ENCODE measurements at regions not wholly inside any gene's neighbourhood (a gene's known extent, or its start where the extent isn't known, plus 50 kb on each side); places are given as distances from the start of the nearest gene placed in this dataset.

DNA sequence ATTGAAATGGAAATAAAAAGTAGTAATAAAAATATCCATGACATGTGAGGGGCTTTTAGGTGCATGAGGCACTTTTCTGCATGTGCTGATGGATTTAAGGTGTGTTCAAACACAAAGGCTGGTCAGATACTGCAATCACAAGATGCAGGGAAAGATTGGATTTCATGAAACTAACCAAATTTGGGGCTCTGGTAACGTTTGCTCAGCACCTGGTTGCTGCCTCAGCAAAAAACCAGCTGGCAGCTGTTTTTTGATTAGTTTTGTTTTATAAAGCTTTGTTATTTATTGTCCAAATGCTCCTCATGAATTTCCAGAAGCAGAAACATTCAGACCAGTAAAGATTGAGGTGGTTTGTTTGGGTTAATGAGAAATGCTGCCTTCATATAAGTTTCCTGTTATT lies 195.7 kb upstream of the NRG3 start:
- H3K79me2 ChIP-seq (ENCODE audit: insufficient read depth, low read length): no peaks in the 10 kb centered on the region
- no peak for TF ChIP-seq EZH2 (IDR thresholded peaks at IDR 0.05; ENCODE audit: borderline replicate concordance, low read length)
- TF ChIP-seq, protein P1, sequence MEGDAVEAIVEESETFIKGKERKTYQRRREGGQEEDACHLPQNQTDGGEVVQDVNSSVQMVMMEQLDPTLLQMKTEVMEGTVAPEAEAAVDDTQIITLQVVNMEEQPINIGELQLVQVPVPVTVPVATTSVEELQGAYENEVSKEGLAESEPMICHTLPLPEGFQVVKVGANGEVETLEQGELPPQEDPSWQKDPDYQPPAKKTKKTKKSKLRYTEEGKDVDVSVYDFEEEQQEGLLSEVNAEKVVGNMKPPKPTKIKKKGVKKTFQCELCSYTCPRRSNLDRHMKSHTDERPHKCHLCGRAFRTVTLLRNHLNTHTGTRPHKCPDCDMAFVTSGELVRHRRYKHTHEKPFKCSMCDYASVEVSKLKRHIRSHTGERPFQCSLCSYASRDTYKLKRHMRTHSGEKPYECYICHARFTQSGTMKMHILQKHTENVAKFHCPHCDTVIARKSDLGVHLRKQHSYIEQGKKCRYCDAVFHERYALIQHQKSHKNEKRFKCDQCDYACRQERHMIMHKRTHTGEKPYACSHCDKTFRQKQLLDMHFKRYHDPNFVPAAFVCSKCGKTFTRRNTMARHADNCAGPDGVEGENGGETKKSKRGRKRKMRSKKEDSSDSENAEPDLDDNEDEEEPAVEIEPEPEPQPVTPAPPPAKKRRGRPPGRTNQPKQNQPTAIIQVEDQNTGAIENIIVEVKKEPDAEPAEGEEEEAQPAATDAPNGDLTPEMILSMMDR (IDR thresholded peaks at IDR 0.05; ENCODE audit: low read length): no peak
- no peak overlapping the region for H3K9ac ChIP-seq (ENCODE audit: low read length)
- no peak overlapping the region for H3K4me3 ChIP-seq (ENCODE audit: low read depth, low read length, poor library complexity, severe bottlenecking)
- no peaks in the 10 kb centered on the region for H3K4me1 ChIP-seq (ENCODE audit: insufficient read depth, low read length, severe bottlenecking)
- H4K20me1 ChIP-seq (ENCODE audit: insufficient read depth, low read length): no peaks in the 10 kb centered on the region
- no peaks in the 10 kb centered on the region for H3K36me3 ChIP-seq (ENCODE audit: insufficient read depth, low read length)
- no peaks in the 10 kb centered on the region for H3K9me3 ChIP-seq (ENCODE audit: low read length)
- H3K4me2 ChIP-seq (ENCODE audit: low read length): no peak overlapping the region
- H2AFZ ChIP-seq (ENCODE audit: low read length): no peak overlapping the region
- H3K9me2 ChIP-seq (ENCODE audit: low read depth, low read length): no peaks in the 10 kb centered on the region
- H3K27ac ChIP-seq (ENCODE audit: low read depth, low read length, poor library complexity, severe bottlenecking): no peak overlapping the region
- H3F3A ChIP-seq (ENCODE audit: insufficient read depth, low read length): no peaks in the 10 kb centered on the region
- H3K27me3 ChIP-seq (ENCODE audit: insufficient read depth, low read length): no peaks in the 10 kb centered on the region

DNA sequence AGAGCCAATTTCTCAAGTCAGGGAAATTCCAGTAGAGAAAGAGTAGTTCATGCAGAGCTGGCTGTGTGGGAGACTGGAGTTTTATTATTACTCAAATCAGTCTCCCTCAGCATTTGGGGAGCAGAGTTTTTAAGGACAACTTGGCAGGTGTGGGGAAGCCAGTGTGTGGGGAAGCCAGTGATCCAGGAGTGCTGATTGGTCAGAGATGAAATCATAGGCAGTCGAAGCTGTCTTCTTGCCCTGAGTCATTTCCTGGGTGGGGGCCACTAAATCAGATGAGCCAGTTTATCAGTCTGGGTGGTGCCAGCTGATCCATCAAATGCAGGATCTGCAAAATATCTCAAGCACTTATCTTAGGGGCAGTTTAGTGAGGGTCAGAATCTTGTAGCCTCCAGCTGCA lies 194.6 kb upstream of the NRG3 start:
- H3K27me3 ChIP-seq (ENCODE audit: insufficient read depth, low read length): no peaks in the 10 kb centered on the region
- no peaks in the 10 kb centered on the region for H3K79me2 ChIP-seq (ENCODE audit: insufficient read depth, low read length)
- H3K4me1 ChIP-seq (ENCODE audit: insufficient read depth, low read length, severe bottlenecking): no peaks in the 10 kb centered on the region
- H3F3A ChIP-seq (ENCODE audit: insufficient read depth, low read length): no peaks in the 10 kb centered on the region
- H3K9me2 ChIP-seq (ENCODE audit: low read depth, low read length): no peaks in the 10 kb centered on the region
- TF ChIP-seq, protein P1 (IDR thresholded peaks at IDR 0.05; ENCODE audit: low read length): no peak
- TF ChIP-seq EZH2 (IDR thresholded peaks at IDR 0.05; ENCODE audit: borderline replicate concordance, low read length): no peak
- H3K4me2 ChIP-seq (ENCODE audit: low read length): no peak overlapping the region
- no peak overlapping the region for H3K9ac ChIP-seq (ENCODE audit: low read length)
- no peaks in the 10 kb centered on the region for H3K9me3 ChIP-seq (ENCODE audit: low read length)
- no peak overlapping the region for H3K4me3 ChIP-seq (ENCODE audit: low read depth, low read length, poor library complexity, severe bottlenecking)
- no peak overlapping the region for H3K27ac ChIP-seq (ENCODE audit: low read depth, low read length, poor library complexity, severe bottlenecking)
- no peaks in the 10 kb centered on the region for H3K36me3 ChIP-seq (ENCODE audit: insufficient read depth, low read length)
- H2AFZ ChIP-seq (ENCODE audit: low read length): no peak overlapping the region
- H4K20me1 ChIP-seq (ENCODE audit: insufficient read depth, low read length): no peaks in the 10 kb centered on the region

DNA sequence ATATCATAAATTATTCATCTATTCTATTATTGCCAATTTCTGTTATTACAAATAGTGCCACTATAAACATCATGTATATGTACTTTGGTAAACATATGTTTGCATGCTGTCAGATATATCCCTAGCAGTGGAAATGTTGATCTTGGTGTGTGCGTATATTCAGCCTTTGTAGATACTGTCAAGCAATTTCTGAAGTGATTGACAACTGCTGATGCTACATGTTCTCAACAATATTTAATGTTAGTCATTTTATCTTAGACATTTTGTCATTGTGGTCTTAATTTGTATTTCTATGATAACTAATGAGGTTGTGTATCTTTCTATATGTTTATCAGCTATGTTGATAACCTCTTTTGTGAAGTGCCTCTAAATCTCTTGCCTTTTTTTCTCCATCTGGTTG lies 186.5 kb upstream of the NRG3 start:
- Histone ChIP-seq H3K27ac (ENCODE audit: low read depth, low read length, poor library complexity, severe bottlenecking) (no peak overlapping the region), H3K36me3 (ENCODE audit: insufficient read depth, low read length) (no peaks in the 10 kb centered on the region), H3K4me3 (ENCODE audit: low read depth, low read length, poor library complexity, severe bottlenecking) (no peak overlapping the region), H3K4me1 (ENCODE audit: insufficient read depth, low read length, severe bottlenecking) (no peaks in the 10 kb centered on the region), H3K9me2 (ENCODE audit: low read depth, low read length) (no peaks in the 10 kb centered on the region), H3K9ac (ENCODE audit: low read length) (no peak overlapping the region), H3K79me2 (ENCODE audit: insufficient read depth, low read length) (no peaks in the 10 kb centered on the region), H3K4me2 (ENCODE audit: low read length) (no peak overlapping the region), H3F3A (ENCODE audit: insufficient read depth, low read length) (no peaks in the 10 kb centered on the region), H3K27me3 (ENCODE audit: insufficient read depth, low read length) (no peaks in the 10 kb centered on the region), H3K9me3 (ENCODE audit: low read length) (no peaks in the 10 kb centered on the region), H2AFZ (ENCODE audit: low read length) (no peak overlapping the region), H4K20me1 (ENCODE audit: insufficient read depth, low read length) (no peaks in the 10 kb centered on the region)
- no peak for TF ChIP-seq EZH2 (IDR thresholded peaks at IDR 0.05; ENCODE audit: borderline replicate concordance, low read length)
- TF ChIP-seq, protein P1 (IDR thresholded peaks at IDR 0.05; ENCODE audit: low read length): no peak
